Pancreas (tissue), 10 donors: ENCODE measurements at regions not wholly inside any gene's neighbourhood (a gene's known extent, or its start where the extent isn't known, plus 50 kb on each side); places are given as distances from the start of the nearest gene placed in this dataset.

Source experiments
- ATAC-seq, 4 donors: fragments of 200-7000 bp; cut with Tn5 transposase; one replicate each; pipeline versions ENCODE4 v1.8.0 to v1.9.1; 2020; ENCODE audit warnings: mild to moderate bottlenecking in 4 of 4, moderate library complexity in 4 of 4
- DNase-seq, 6 donors: peaks; one replicate each; pipeline ENCODE4 v3.0.0-alpha.2; 2020
- FAIRE-seq: peaks from 2 replicates; lab custom pipeline; 2012; peaks lifted over from hg19 to GRCh38; lab: Jason Lieb, UNC
- H3K27ac ChIP-seq, 4 donors: fragments of 200-600 bp; sonication (generic); 1 replicate in 3 of 4; 2 replicates in 1 of 4; pipeline versions ENCODE4 v1.5.0 to v1.8.0; 2020
- H3K27me3 ChIP-seq, 4 donors: fragments of 200-600 bp; one replicate each; pipeline ENCODE4 v1.8.0; 2021
- H3K36me3 ChIP-seq, 3 donors: fragments of 200-600 bp; sonication (generic) in 1 of 3; one replicate each; pipeline versions ENCODE4 v1.5.0 to v1.8.0; 2020 to 2021
- H3K4me1 ChIP-seq, 3 donors: fragments of 200-600 bp; one replicate each; pipeline ENCODE4 v1.8.0; 2021
- H3K4me3 ChIP-seq, 4 donors: fragments of 200-600 bp; sonication (generic) in 2 of 4; one replicate each; pipeline versions ENCODE4 v1.5.0 to v1.8.0; 2020 to 2021
- H3K9me3 ChIP-seq, 4 donors: fragments of 200-600 bp; one replicate each; pipeline ENCODE4 v1.8.0; 2021
- WGBS, 2 donors: extraction: QIAGEN DNeasy Blood & Tissue Kit; methylation state at CpG; one replicate each; pipeline ENCODE4 v1.1.7; 2013; 5-methylcytosine and 5-hydroxymethylcytosine counted together
- intact Hi-C, 3 donors: fragments of 100-400 bp; cut with DNase I; formaldehyde crosslinking; loops; one replicate each; pipeline versions ENCODE4 v1.11.1 to v1.14.2; 2022
- TF ChIP-seq, protein P1 (sequence below), 4 donors: fragments of 200-600 bp; sonication (generic) in 3 of 4; IDR thresholded peaks; one replicate each; pipeline versions ENCODE4 v1.5.0 to v1.8.0; 2021; ENCODE audit warnings: antibody characterized with exemption in 4 of 4
- donor health status: healthy with polysubstance abuse.
- donor health status: DM: no; HTN: no; CAD: no; lungs with moderate emphysema.
- donor health status: DM: no; HTN: no; CAD: no.
- donor health status: control.
- donor health status: control.
- donor health status: Bipolar disorder and iron deficiency.
- donor health status: DM: yes; HTN: yes; CAD: no.
- donor health status: DM: no; HTN: no; CAD: no.
- donor health status: DM: no; HTN: no; CAD: no.
- donor health status: DM: yes; HTN: yes; CAD: no.

DNA sequence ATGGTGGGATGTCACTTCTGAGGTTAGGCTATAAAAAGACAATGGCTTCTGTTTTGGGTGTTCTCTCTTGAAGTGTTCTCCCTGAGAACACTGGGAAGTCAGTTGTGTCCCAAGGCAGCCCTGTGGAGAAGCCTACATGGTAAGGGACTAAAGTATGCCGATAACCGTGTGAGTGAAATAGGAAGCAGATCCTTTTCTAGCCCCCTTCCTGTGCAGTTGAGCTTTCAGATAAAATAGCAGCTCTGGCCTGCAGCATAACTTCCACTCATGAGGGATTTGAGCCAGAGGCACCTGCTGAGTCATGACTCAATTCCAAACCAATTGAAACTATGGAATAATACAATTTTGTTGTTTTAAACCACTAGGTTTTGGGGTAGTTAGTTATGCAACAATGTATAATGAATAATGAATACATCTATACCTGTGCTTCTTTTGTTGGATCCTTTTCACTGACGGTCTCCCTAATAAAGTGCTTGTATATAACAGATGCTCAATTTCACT is 241.6 kb downstream of the TFAP2B start:
- no peaks in the 10 kb centered on the region for H3K36me3 ChIP-seq
- ATAC-seq (no peak), FAIRE-seq (no peak), DNase-seq (no peak)
- no peak overlapping the region for H3K27ac ChIP-seq
- WGBS, 2 donors = 70 to 78% methylated on average over 3 of the region's 3 CpGs
- no peaks in the 10 kb centered on the region for H3K9me3 ChIP-seq
- H3K27me3 ChIP-seq = no peaks in the 10 kb centered on the region
- intact Hi-C loops = no loop called here
- TF ChIP-seq, protein P1, sequence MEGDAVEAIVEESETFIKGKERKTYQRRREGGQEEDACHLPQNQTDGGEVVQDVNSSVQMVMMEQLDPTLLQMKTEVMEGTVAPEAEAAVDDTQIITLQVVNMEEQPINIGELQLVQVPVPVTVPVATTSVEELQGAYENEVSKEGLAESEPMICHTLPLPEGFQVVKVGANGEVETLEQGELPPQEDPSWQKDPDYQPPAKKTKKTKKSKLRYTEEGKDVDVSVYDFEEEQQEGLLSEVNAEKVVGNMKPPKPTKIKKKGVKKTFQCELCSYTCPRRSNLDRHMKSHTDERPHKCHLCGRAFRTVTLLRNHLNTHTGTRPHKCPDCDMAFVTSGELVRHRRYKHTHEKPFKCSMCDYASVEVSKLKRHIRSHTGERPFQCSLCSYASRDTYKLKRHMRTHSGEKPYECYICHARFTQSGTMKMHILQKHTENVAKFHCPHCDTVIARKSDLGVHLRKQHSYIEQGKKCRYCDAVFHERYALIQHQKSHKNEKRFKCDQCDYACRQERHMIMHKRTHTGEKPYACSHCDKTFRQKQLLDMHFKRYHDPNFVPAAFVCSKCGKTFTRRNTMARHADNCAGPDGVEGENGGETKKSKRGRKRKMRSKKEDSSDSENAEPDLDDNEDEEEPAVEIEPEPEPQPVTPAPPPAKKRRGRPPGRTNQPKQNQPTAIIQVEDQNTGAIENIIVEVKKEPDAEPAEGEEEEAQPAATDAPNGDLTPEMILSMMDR (IDR thresholded peaks at IDR 0.05) = no peak
- H3K4me3 ChIP-seq = no peak overlapping the region
- no peaks in the 10 kb centered on the region for H3K4me1 ChIP-seq

DNA sequence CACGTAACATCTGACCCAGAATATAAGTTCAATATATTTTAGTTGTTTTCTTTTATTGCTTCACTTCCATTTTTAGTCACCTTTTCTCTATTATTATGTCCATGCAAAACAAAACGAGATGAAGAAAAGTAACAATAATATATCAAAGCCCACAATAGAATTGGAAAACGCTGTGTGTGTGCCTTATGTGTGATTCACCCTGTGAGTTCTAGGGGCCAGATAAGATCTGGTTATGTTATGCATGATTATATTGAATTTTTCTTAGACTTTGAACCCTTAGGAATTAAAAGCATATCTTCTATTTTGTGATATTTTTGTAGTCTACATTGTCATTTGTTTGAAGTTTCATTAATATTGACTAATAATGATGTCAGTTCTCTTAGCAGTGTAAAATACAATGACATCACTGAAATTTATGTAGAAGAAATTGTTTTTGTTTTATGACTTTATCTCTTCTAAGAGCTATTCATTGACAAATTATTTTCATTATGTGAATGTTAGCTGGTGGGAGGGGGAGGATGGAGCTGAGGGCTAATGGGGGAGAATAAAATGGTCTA is 243.6 kb downstream of the TFAP2B start:
- TF ChIP-seq, protein P1 (IDR thresholded peaks at IDR 0.05) = no peak
- Histone ChIP-seq H3K9me3 (no peaks in the 10 kb centered on the region), H3K4me1 (no peaks in the 10 kb centered on the region), H3K27ac (no peak overlapping the region), H3K4me3 (no peak overlapping the region), H3K27me3 (no peaks in the 10 kb centered on the region), H3K36me3 (no peaks in the 10 kb centered on the region)
- ATAC-seq = no peak
- no peak for FAIRE-seq
- no peak for DNase-seq
- 39 to 42% methylated on average over 3 of the region's 3 CpGs for WGBS, 2 donors
- intact Hi-C loops = no loop called here

DNA sequence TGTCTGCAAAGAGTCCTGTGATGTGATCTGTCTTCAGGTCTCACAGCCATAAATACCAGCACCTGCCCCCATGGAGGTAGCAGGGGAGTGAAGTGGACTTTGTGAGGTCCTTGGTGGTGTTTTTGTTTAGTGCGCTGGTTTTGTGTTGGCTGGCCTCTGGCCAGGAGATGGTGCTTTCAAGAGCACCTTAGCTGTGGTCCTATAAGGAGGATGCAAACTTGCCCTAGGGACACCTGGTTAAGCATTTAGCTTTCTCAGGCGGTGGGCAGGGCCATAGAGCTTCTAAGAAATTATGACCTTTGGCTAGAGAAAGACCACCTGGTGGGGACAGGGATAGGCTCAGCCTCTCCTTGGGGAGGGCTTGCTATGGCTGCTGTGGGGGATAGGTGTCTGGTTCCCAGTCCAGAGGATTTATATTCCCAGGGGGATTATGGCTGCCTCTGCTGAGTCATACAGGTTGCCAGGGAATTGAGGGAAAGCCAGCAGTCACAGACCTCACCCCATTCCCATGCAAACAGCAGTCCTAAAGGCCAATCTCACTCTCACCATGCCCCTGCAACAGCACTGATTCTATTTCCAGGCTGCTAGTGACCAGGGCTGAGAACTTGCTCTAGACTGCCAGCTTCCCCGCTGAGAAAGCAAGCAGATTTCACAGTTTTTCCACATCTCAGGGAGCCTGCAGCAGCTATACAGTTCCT is 259.3 kb downstream of the TFAP2B start:
- no peak for DNase-seq
- intact Hi-C loops = no loop called here
- no peaks in the 10 kb centered on the region for H3K27me3 ChIP-seq
- 53% methylated on average over 3 of the region's 3 CpGs for WGBS, 2 donors
- H3K36me3 ChIP-seq = no peaks in the 10 kb centered on the region
- no peaks in the 10 kb centered on the region for H3K9me3 ChIP-seq
- FAIRE-seq = no peak
- ATAC-seq = no peak
- H3K4me1 ChIP-seq = no peaks in the 10 kb centered on the region
- no peak overlapping the region for H3K4me3 ChIP-seq
- TF ChIP-seq, protein P1 (IDR thresholded peaks at IDR 0.05) = no peak
- H3K27ac ChIP-seq = no peak overlapping the region

GRCh38 chr6:51090343-51090742 is 271.7 kb downstream of the TFAP2B start:
- no peak for ATAC-seq
- intact Hi-C loops = no loop called here
- no peak for DNase-seq

More at GRCh38 chr6:51090343-51090742, 271.7 kb downstream of the TFAP2B start:
- TF ChIP-seq, protein P1 (IDR thresholded peaks at IDR 0.05) = no peak
- H3K9me3 ChIP-seq = no peaks in the 10 kb centered on the region
- H3K36me3 ChIP-seq = no peaks in the 10 kb centered on the region
- no peak overlapping the region for H3K4me3 ChIP-seq
- no peak overlapping the region for H3K27ac ChIP-seq
- no peaks in the 10 kb centered on the region for H3K27me3 ChIP-seq
- no peaks in the 10 kb centered on the region for H3K4me1 ChIP-seq
- no peak for FAIRE-seq
